H1 (cell line): ENCODE measurements at regions not wholly inside any gene's neighbourhood (a gene's known extent, or its start where the extent isn't known, plus 50 kb on each side); places are given as distances from the start of the nearest gene placed in this dataset.

Source experiments
- CTCF ChIA-PET: fragments of 300-600 bp; sonication (Branson Sonifier 250); formaldehyde crosslinking; loops from one replicate; lab custom pipeline; 2021; ENCODE audit not compliant: partially characterized antibody; lab: Charles Lee
- POLR2A ChIA-PET: fragments of 300-600 bp; sonication (Branson Sonifier 250); formaldehyde crosslinking; loops from one replicate; lab custom pipeline; 2021; ENCODE audit warnings: inconsistent platforms; ENCODE audit not compliant: partially characterized antibody; lab: Charles Lee
- DNase-seq, 2 experiments: peaks; one replicate each; pipeline versions ENCODE4 v3.0.0 to v3.0.0-alpha.2; 2010 to 2022; ENCODE audit warnings: low spot score in 2 of 2, low read depth in 1 of 2, mixed read lengths in 1 of 2
- FAIRE-seq: peaks from 2 replicates; lab custom pipeline; 2011; peaks lifted over from hg19 to GRCh38; lab: Jason Lieb, UNC
- H2AFZ ChIP-seq: 2 replicates; pipeline ENCODE4 v1.8.1; 2012; ENCODE audit warnings: low read length, inconsistent platforms
- H2AK5ac ChIP-seq: 2 replicates; pipeline ENCODE4 v1.6.1; 2013; ENCODE audit warnings: low read depth, low read length
- H2BK120ac ChIP-seq: replicated peaks from 2 replicates; pipeline ENCODE3; 2013; ENCODE audit warnings: low read depth, low read length, inconsistent platforms
- H2BK12ac ChIP-seq: 2 replicates; pipeline ENCODE4 v1.6.1; 2013; ENCODE audit warnings: low read depth, low read length
- H2BK15ac ChIP-seq: 2 replicates; pipeline ENCODE4 v1.6.1; 2013; ENCODE audit warnings: low read length
- H2BK20ac ChIP-seq: 2 replicates; pipeline ENCODE4 v1.6.1; 2013; ENCODE audit warnings: low read length
- H2BK5ac ChIP-seq: 2 replicates; pipeline ENCODE4 v1.6.1; 2013; ENCODE audit warnings: low read depth, low read length
- H3K14ac ChIP-seq: 2 replicates; pipeline ENCODE4 v1.6.1; 2013; ENCODE audit warnings: inconsistent platforms; ENCODE audit not compliant: insufficient read length
- H3K18ac ChIP-seq: 2 replicates; pipeline ENCODE4 v1.6.1; 2013; ENCODE audit warnings: low read length; ENCODE audit errors: extremely low read depth
- H3K23ac ChIP-seq: 2 replicates; pipeline ENCODE4 v1.6.1; 2013; ENCODE audit warnings: inconsistent platforms; ENCODE audit not compliant: insufficient read length
- H3K23me2 ChIP-seq: 2 replicates; pipeline ENCODE4 v1.6.1; 2013; ENCODE audit warnings: low read depth, low read length
- H3K27ac ChIP-seq: 2 replicates; pipeline ENCODE4 v1.6.1; 2011; ENCODE audit warnings: low read depth, low read length, inconsistent platforms
- H3K27me3 ChIP-seq, 4 experiments: replicated peaks in 1 of 4; 1 replicate in 1 of 4; 2 replicates in 3 of 4; pipeline versions ENCODE4 v1.6.1 to v1.8.1; 2011 to 2013; ENCODE audit warnings: low read length in 3 of 4, mild to moderate bottlenecking in 3 of 4, inconsistent platforms in 2 of 4, mixed read lengths in 2 of 4, moderate library complexity in 1 of 4; ENCODE audit not compliant: control insufficient read depth in 3 of 4, insufficient read depth in 3 of 4; ENCODE audit errors: extremely low read depth in 1 of 4
- H3K36me3 ChIP-seq, 4 experiments: 2 replicates each; pipeline versions ENCODE4 v1.6.1 to v1.8.1; 2011 to 2013; ENCODE audit warnings: mild to moderate bottlenecking in 4 of 4, low read length in 3 of 4, moderate library complexity in 2 of 4, control low read depth in 1 of 4, inconsistent platforms in 1 of 4; ENCODE audit not compliant: insufficient read depth in 4 of 4, control insufficient read depth in 2 of 4
- H3K4ac ChIP-seq: replicated peaks from 2 replicates; pipeline ENCODE3; 2013; ENCODE audit warnings: low read length, low read depth, mixed read lengths, inconsistent platforms; ENCODE audit not compliant: insufficient read length
- H3K4me1 ChIP-seq, 4 experiments: replicated peaks in 1 of 4; 1 replicate in 1 of 4; 2 replicates in 3 of 4; pipeline versions ENCODE4 v1.6.1 to v1.8.1; 2011 to 2013; ENCODE audit warnings: low read length in 3 of 4, inconsistent platforms in 2 of 4, mixed read lengths in 1 of 4; ENCODE audit not compliant: insufficient read depth in 4 of 4, control insufficient read depth in 3 of 4
- H3K4me2 ChIP-seq, 2 experiments: 2 replicates each; pipeline versions ENCODE4 v1.6.1 to v1.8.1; 2011 to 2013; ENCODE audit warnings: low read depth in 2 of 2, low read length in 2 of 2, control low read depth in 1 of 2, inconsistent platforms in 1 of 2, mild to moderate bottlenecking in 1 of 2; ENCODE audit not compliant: insufficient read depth in 1 of 2
- H3K4me3 ChIP-seq, 4 experiments: fragments of 200-600, 300-600 bp in 1 of 4; sonication (generic), shearing (Covaris generic), sonication (Bioruptor Twin) in 1 of 4; 2 replicates each; pipeline versions ENCODE4 v1.5.1 to v1.8.1; 2011 to 2016; ENCODE audit warnings: low read length in 4 of 4, low read depth in 3 of 4, control low read depth in 2 of 4, inconsistent platforms in 2 of 4, mild to moderate bottlenecking in 2 of 4, mixed read lengths in 1 of 4, moderate library complexity in 1 of 4; ENCODE audit not compliant: insufficient read depth in 2 of 4; ENCODE audit errors: extremely low read depth in 1 of 4
- H3K56ac ChIP-seq: replicated peaks from 2 replicates; pipeline ENCODE3; 2013; ENCODE audit warnings: low read depth, mild to moderate bottlenecking, mixed read lengths, low read length, inconsistent platforms; ENCODE audit not compliant: insufficient read length
- H3K79me1 ChIP-seq: 2 replicates; pipeline ENCODE4 v1.6.1; 2013; ENCODE audit warnings: low read depth, low read length, control low read depth
- H3K79me2 ChIP-seq, 2 experiments: 2 replicates each; pipeline versions ENCODE4 v1.6.1 to v1.8.1; 2012 to 2013; ENCODE audit warnings: low read length in 2 of 2, mild to moderate bottlenecking in 2 of 2, inconsistent platforms in 1 of 2; ENCODE audit not compliant: insufficient read depth in 2 of 2, control insufficient read depth in 1 of 2
- H3K9ac ChIP-seq, 4 experiments: replicated peaks in 1 of 4; 1 replicate in 1 of 4; 2 replicates in 3 of 4; pipeline versions ENCODE4 v1.6.1 to v1.8.1; 2011 to 2013; ENCODE audit warnings: low read depth in 3 of 4, low read length in 3 of 4, control low read depth in 2 of 4, mild to moderate bottlenecking in 2 of 4, moderate library complexity in 2 of 4, inconsistent platforms in 1 of 4; ENCODE audit errors: extremely low read depth in 1 of 4
- H3K9me3 ChIP-seq, 2 experiments: 2 replicates each; pipeline versions ENCODE4 v1.6.1 to v1.8.1; 2012 to 2013; ENCODE audit warnings: mild to moderate bottlenecking in 2 of 2, moderate library complexity in 2 of 2, control low read depth in 1 of 2, inconsistent platforms in 1 of 2, low read depth in 1 of 2, low read length in 1 of 2, mixed read lengths in 1 of 2; ENCODE audit not compliant: insufficient read depth in 2 of 2
- H4K20me1 ChIP-seq, 2 experiments: replicated peaks in 1 of 2; 2 replicates each; pipeline versions ENCODE3 to v1.8.1; 2011 to 2013; ENCODE audit warnings: inconsistent platforms in 2 of 2, low read length in 2 of 2, mild to moderate bottlenecking in 1 of 2; ENCODE audit not compliant: insufficient read depth in 2 of 2, control insufficient read depth in 1 of 2
- H4K5ac ChIP-seq: 2 replicates; pipeline ENCODE4 v1.6.1; 2013; ENCODE audit warnings: low read length, low read depth, mixed read lengths, inconsistent platforms; ENCODE audit not compliant: insufficient read length
- H4K8ac ChIP-seq: 2 replicates; pipeline ENCODE4 v1.8.0; 2013; ENCODE audit warnings: mild to moderate bottlenecking, moderate library complexity, low read length, inconsistent platforms; ENCODE audit not compliant: insufficient read depth; ENCODE audit errors: extremely low read depth
- H4K91ac ChIP-seq: replicated peaks from 2 replicates; pipeline ENCODE3; 2013; ENCODE audit warnings: low read length, mixed read lengths, inconsistent platforms; ENCODE audit not compliant: insufficient read length
- ATF3 ChIP-seq: IDR thresholded peaks from 2 replicates; pipeline ENCODE4 v1.6.1; 2011; ENCODE audit warnings: low read depth, mild to moderate bottlenecking, low read length; ENCODE audit not compliant: insufficient read depth

DNA sequence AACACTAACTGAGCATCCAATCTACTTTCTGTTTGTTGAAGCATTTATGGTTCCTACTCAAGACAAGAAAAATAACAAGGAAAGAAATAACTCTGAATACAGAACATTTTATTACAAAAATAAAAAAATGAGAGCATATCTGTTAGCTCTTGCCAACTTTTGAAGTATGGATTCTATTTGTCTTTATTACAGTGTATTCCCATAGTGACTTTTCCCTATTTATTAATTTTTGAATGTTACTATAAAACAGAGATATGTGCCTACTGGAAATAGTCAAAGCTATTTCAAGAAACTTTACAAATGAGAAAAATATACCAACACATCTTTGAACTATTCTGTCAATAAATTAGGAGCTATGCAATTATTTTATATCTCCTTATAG, 153.0 kb downstream of the HLX start:
- H4K91ac ChIP-seq = no peak overlapping the region
- H3K27me3 ChIP-seq = no peaks in the 10 kb centered on the region
- no peak overlapping the region for H4K5ac ChIP-seq
- no peak overlapping the region for H3K27ac ChIP-seq
- no peak overlapping the region for H3K9ac ChIP-seq
- H2BK15ac ChIP-seq = no peak overlapping the region
- H3K4me2 ChIP-seq = no peak overlapping the region
- no peak overlapping the region for H2AFZ ChIP-seq
- no peaks in the 10 kb centered on the region for H3K4me1 ChIP-seq
- H2BK20ac ChIP-seq = no peak overlapping the region
- H2BK120ac ChIP-seq = no peak overlapping the region
- no peaks in the 10 kb centered on the region for H3K36me3 ChIP-seq
- no peak overlapping the region for H3K4ac ChIP-seq
- H3K23ac ChIP-seq = no peak overlapping the region
- H3K79me1 ChIP-seq = no peaks in the 10 kb centered on the region
- FAIRE-seq (no peak), DNase-seq (no peak)
- H3K9me3 ChIP-seq = no peaks in the 10 kb centered on the region
- no peak for TF ChIP-seq ATF3
- no peaks in the 10 kb centered on the region for H3K79me2 ChIP-seq
- H3K23me2 ChIP-seq = no peaks in the 10 kb centered on the region; the same call in 1 of the 2 replicates
- no peak overlapping the region for H2AK5ac ChIP-seq
- no peak overlapping the region for H4K8ac ChIP-seq
- ChIA-PET POLR2A (no interaction called here), CTCF (interaction anchor here (0.6 to 1.7 kb wide), 3 partner anchors 9 to 490 kb away, joined by 3 to 4 read pairs (median 3); no protein-coding TSS in a partner anchor)
- no peaks in the 10 kb centered on the region for H4K20me1 ChIP-seq
- H3K18ac ChIP-seq = no peak overlapping the region
- H3K56ac ChIP-seq = no peak overlapping the region
- H3K4me3 ChIP-seq = no peak overlapping the region
- no peak overlapping the region for H2BK12ac ChIP-seq
- no peak overlapping the region for H3K14ac ChIP-seq
- no peak overlapping the region for H2BK5ac ChIP-seq
